ENCODE measurements at regions not wholly inside any gene's neighbourhood (a gene's known extent, or its start where the extent isn't known, plus 50 kb on each side); places are given as distances from the start of the nearest gene placed in this dataset.

- no peak for DNase-seq (ENCODE audit: low spot score)
- no peak for TF ChIP-seq CTCF (IDR thresholded peaks at IDR 0.05; ENCODE audit: borderline replicate concordance, control extremely low read depth, extremely low read depth, insufficient read depth, missing control alignments)
- in situ Hi-C loops (cut with MboI; ENCODE audit: low sequenced_read_pairs, unreplicated experiment), result no loop called here
Observed at GRCh38 chrY:8570384-8570783, 766.9 kb upstream of the TSPY4 start.

DNA sequence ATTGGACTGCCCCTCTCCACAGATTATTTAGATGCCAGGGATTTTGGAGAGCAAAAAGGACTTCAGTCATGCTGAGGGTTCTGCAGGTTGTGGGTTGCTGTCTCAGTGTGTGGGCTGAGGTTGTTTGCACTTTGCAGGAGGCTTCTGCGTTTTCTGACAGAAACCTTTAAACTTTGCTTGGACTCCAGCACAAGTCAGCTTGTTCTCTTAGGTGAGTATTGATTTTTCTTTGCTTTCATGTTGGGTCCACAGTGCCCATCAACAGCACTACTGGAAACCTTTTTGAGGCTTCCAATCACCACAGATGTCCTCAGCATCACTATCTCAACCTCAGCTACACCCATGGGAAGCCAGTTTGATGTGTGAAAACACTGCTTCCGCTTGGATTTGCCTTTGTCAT is 764.3 kb upstream of the TSPY4 start:
- TF ChIP-seq CTCF (IDR thresholded peaks at IDR 0.05; ENCODE audit: borderline replicate concordance, control extremely low read depth, extremely low read depth, insufficient read depth, missing control alignments), result no peak
- no peak for DNase-seq (ENCODE audit: low spot score)
- in situ Hi-C loops (cut with MboI; ENCODE audit: low sequenced_read_pairs, unreplicated experiment), result no loop called here

GRCh38 chrY:8582277-8582850 is 754.9 kb upstream of the TSPY4 start:
- in situ Hi-C loops (cut with MboI; ENCODE audit: low sequenced_read_pairs, unreplicated experiment), result no loop called here
- DNase-seq (ENCODE audit: low spot score), result no peak
- TF ChIP-seq CTCF (IDR thresholded peaks at IDR 0.05; ENCODE audit: borderline replicate concordance, control extremely low read depth, extremely low read depth, insufficient read depth, missing control alignments), result no peak

DNA sequence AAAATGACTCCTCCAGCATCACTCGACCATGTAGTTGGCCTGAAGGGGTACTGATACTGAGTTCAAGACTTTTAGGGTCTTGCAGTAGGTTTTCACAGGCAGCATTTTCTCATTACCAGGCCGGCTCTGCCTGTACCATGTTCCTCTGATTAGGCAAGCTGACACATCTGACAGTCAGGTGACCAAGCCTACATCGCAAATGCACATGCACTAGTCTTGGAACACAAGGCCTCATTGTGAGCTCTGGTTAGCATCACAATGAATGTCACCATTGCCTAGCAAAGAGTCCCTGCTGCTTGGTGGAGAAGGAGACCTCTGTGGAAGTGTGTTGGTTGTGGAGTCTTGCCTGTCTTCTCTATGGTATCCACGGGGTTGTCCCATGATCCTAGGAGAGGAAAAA is 754.1 kb upstream of the TSPY4 start:
- no peak for TF ChIP-seq CTCF (IDR thresholded peaks at IDR 0.05; ENCODE audit: borderline replicate concordance, control extremely low read depth, extremely low read depth, insufficient read depth, missing control alignments)
- no peak for DNase-seq (ENCODE audit: low spot score)
- in situ Hi-C loops (cut with MboI; ENCODE audit: low sequenced_read_pairs, unreplicated experiment), result no loop called here

DNA sequence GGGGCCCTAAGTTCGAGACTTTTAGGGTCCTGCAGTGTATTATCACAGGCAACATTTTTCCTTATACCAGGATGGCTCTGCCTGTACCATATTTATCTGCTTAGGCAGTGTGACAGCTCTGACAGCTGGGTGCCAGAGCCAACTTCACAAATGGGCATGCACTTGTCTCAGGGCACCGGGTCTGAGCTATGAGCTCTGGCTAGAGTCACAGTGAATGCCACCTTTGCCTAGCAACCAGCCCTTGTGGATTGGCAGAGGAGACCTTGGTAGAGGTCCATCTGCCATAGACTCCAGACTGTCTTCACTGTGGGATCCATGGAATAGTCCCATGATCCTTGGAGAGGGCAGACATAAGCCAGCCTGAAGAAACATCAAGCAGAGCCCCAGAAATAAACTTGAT is 746.6 kb upstream of the TSPY4 start:
- in situ Hi-C loops (cut with MboI; ENCODE audit: low sequenced_read_pairs, unreplicated experiment), result no loop called here
- TF ChIP-seq CTCF (IDR thresholded peaks at IDR 0.05; ENCODE audit: borderline replicate concordance, control extremely low read depth, extremely low read depth, insufficient read depth, missing control alignments), result no peak
- DNase-seq (ENCODE audit: low spot score), result no peak

DNA sequence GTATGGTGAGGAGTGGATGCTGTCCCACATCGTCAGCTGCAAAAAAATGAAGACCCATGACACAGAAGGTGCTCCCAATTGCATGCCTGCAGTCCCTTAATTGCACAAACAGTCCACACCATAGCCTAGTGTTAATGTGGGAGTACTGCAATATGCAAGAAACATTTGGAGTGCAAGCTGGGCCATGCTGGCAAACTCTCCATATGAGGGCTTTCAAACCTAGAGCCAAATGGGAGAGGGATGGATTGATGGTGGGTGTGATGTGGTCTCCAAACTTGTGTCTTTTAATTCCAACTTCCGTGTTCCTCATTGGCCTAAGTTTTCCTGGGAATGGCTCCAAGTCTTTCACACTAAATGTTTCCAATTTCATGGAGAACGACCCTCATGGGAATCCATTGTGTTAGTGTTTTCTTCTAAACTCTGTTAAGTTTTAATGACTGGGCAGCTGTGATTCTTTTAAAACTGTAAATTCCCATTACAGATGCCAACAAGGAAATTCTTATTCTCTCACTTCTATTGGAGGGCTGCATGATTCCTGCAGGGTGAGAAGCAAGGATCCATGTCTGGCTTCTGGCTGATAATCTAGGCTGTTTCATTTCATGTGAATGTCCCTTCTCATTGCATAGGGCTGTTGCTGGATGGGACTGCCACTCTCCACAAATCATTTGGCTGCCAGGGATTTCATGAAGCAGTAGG is 745.3 kb upstream of the TSPY4 start:
- no peak for TF ChIP-seq CTCF (IDR thresholded peaks at IDR 0.05; ENCODE audit: borderline replicate concordance, control extremely low read depth, extremely low read depth, insufficient read depth, missing control alignments)
- DNase-seq (ENCODE audit: low spot score), result no peak
- in situ Hi-C loops (cut with MboI; ENCODE audit: low sequenced_read_pairs, unreplicated experiment), result no loop called here
